ENCODE measurements at regions not wholly inside any gene's neighbourhood (a gene's known extent, or its start where the extent isn't known, plus 50 kb on each side); places are given as distances from the start of the nearest gene placed in this dataset.

DNA sequence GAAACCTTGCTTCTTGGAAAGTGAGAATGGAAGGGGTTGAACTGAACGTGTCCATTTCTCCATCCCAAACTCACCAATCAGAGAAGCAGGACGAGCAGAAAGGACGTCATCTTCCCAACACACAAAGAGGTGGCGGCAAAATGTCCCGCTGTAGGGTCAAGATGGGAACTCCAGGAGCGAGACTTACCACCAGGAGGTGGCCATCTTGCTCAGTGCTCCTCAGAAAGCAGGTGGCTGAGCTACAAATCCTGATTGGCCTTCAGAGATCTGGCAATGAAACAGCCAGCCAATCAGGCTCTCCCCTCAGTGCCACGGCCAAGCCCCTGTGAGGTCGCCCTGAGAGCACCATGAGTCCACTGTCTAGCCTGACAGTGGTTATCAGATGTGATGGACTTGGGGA is 259.0 kb downstream of the NDUFS4 start:
- TF ChIP-seq, protein P1, sequence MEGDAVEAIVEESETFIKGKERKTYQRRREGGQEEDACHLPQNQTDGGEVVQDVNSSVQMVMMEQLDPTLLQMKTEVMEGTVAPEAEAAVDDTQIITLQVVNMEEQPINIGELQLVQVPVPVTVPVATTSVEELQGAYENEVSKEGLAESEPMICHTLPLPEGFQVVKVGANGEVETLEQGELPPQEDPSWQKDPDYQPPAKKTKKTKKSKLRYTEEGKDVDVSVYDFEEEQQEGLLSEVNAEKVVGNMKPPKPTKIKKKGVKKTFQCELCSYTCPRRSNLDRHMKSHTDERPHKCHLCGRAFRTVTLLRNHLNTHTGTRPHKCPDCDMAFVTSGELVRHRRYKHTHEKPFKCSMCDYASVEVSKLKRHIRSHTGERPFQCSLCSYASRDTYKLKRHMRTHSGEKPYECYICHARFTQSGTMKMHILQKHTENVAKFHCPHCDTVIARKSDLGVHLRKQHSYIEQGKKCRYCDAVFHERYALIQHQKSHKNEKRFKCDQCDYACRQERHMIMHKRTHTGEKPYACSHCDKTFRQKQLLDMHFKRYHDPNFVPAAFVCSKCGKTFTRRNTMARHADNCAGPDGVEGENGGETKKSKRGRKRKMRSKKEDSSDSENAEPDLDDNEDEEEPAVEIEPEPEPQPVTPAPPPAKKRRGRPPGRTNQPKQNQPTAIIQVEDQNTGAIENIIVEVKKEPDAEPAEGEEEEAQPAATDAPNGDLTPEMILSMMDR (IDR thresholded peaks at IDR 0.05; ENCODE audit: low read length), result no peak
- no peak for TF ChIP-seq EZH2 (IDR thresholded peaks at IDR 0.05; ENCODE audit: borderline replicate concordance, low read length)

Data from OCI-LY1 (cell line).